ENCODE measurements at regions not wholly inside any gene's neighbourhood (a gene's known extent, or its start where the extent isn't known, plus 50 kb on each side); places are given as distances from the start of the nearest gene placed in this dataset.

- Mint-ChIP-seq H3K27ac (no peak overlapping the region), H3K4me3 (no peak overlapping the region)
Observed at GRCh38 chr15:88983861-88984429, 70.8 kb upstream of the MFGE8 start.

DNA sequence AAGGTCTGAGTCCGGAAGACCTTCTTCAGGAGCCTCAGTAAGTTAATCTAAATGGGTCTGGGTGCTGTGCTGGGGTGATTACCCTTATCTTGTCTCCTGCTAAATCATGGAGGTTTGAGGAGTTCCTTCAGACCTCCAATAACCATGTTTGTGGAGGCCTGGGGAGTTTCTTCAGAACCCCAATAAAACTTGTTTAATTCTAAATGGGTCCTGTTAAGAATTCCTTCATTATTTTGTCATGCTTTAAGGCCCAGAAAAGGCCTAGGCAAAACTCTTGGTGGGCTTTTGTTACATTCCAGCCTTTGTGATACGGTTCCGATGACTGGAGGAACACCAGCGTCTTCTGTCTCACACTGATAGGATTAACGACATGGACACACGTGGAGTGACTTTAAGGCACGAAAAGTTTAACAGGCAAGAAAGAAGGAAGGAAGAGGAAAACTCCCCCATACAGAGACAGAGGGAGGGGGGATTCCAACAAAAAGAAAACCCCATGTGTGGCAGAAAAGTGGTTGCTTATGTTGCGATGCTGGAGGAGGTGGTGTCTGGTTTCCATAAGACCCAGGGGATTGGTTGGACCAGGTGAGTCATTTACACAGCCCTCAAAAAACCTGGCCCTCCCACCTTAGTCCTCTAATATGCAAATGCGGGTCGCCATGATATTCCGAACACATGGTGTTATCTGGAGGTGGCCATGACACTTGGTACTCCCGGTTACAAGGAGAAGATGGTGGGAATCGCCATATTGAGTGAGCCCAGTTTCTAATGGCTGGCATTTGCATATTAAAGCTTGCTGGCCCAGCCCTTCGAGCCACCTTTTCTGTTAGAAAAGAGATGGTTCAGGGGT, 72.6 kb upstream of the MFGE8 start:
- Histone ChIP-seq H3K27ac (no peak overlapping the region), H3K9me3 (ENCODE audit: low read depth) (no peaks in the 10 kb centered on the region), H3K36me3 (no peaks in the 10 kb centered on the region), H4K20me1 (ENCODE audit: low read depth) (no peaks in the 10 kb centered on the region), H3K27me3 (no peaks in the 10 kb centered on the region), H3F3A (ENCODE audit: low read depth) (peaks cover 40% of the 10 kb centered on the region), H3K9ac (no peak overlapping the region), H2AFZ (replicated peaks) (peak overlapping the region; percentile 61), H3K4me1 (peaks cover 54% of the 10 kb centered on the region), H3K79me2 (ENCODE audit: low read depth) (no peaks in the 10 kb centered on the region), H3K4me2 (peak overlapping the region; percentile 39), H3K4me3 (no peak overlapping the region)
- H3K27ac Mint-ChIP-seq = no peak overlapping the region
- peaks cover 45% of the 10 kb centered on the region for H3K4me1 Mint-ChIP-seq
- TF ChIP-seq, protein P1, sequence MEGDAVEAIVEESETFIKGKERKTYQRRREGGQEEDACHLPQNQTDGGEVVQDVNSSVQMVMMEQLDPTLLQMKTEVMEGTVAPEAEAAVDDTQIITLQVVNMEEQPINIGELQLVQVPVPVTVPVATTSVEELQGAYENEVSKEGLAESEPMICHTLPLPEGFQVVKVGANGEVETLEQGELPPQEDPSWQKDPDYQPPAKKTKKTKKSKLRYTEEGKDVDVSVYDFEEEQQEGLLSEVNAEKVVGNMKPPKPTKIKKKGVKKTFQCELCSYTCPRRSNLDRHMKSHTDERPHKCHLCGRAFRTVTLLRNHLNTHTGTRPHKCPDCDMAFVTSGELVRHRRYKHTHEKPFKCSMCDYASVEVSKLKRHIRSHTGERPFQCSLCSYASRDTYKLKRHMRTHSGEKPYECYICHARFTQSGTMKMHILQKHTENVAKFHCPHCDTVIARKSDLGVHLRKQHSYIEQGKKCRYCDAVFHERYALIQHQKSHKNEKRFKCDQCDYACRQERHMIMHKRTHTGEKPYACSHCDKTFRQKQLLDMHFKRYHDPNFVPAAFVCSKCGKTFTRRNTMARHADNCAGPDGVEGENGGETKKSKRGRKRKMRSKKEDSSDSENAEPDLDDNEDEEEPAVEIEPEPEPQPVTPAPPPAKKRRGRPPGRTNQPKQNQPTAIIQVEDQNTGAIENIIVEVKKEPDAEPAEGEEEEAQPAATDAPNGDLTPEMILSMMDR (IDR thresholded peaks at IDR 0.05) = no peak
- TF ChIP-seq EZH2 (IDR thresholded peaks at IDR 0.05) (no peak), EZH2phosphoT487 (IDR thresholded peaks at IDR 0.05) (no peak)
- no peaks in the 10 kb centered on the region for H3K36me3 Mint-ChIP-seq
- no peak for DNase-seq (ENCODE audit: low spot score)
- peaks cover 3% of the 10 kb centered on the region for H3K27me3 Mint-ChIP-seq (ENCODE audit: insufficient read depth, low read depth)
- no peaks in the 10 kb centered on the region for H3K9me3 Mint-ChIP-seq
- H3K4me3 Mint-ChIP-seq = no peak overlapping the region

More at GRCh38 chr15:88983861-88984429, 70.8 kb upstream of the MFGE8 start:
- H3K9ac ChIP-seq = no peak overlapping the region
- H3K4me1 ChIP-seq = peaks cover 54% of the 10 kb centered on the region
- no peaks in the 10 kb centered on the region for H3K9me3 ChIP-seq (ENCODE audit: low read depth)
- peaks cover 5% of the 10 kb centered on the region for H3K27me3 Mint-ChIP-seq (ENCODE audit: insufficient read depth, low read depth)
- no peaks in the 10 kb centered on the region for H3K9me3 Mint-ChIP-seq
- TF ChIP-seq EZH2phosphoT487 (IDR thresholded peaks at IDR 0.05) (no peak), EZH2 (IDR thresholded peaks at IDR 0.05) (no peak)
- TF ChIP-seq, protein P1 (IDR thresholded peaks at IDR 0.05) = no peak
- H3K4me1 Mint-ChIP-seq = peaks cover 45% of the 10 kb centered on the region
- DNase-seq (ENCODE audit: low spot score) = no peak
- no peak overlapping the region for H2AFZ ChIP-seq (replicated peaks)
- peaks cover 40% of the 10 kb centered on the region for H3F3A ChIP-seq (ENCODE audit: low read depth)
- H3K4me3 ChIP-seq = no peak overlapping the region
- no peaks in the 10 kb centered on the region for H3K36me3 ChIP-seq
- no peak overlapping the region for H3K4me2 ChIP-seq
- H4K20me1 ChIP-seq (ENCODE audit: low read depth) = no peaks in the 10 kb centered on the region
- H3K79me2 ChIP-seq (ENCODE audit: low read depth) = no peaks in the 10 kb centered on the region
- no peaks in the 10 kb centered on the region for H3K36me3 Mint-ChIP-seq
- no peak overlapping the region for H3K27ac ChIP-seq
- H3K27me3 ChIP-seq = no peaks in the 10 kb centered on the region

GRCh38 chr15:88986949-88987590, 73.9 kb upstream of the MFGE8 start:
- Mint-ChIP-seq H3K27me3 (ENCODE audit: insufficient read depth, low read depth) (peaks cover 3% of the 10 kb centered on the region), H3K9me3 (no peaks in the 10 kb centered on the region), H3K4me3 (no peak overlapping the region), H3K27ac (no peak overlapping the region), H3K4me1 (peaks cover 38% of the 10 kb centered on the region), H3K36me3 (no peaks in the 10 kb centered on the region)
- Histone ChIP-seq H3K79me2 (ENCODE audit: low read depth) (no peaks in the 10 kb centered on the region), H3K4me1 (peaks cover 47% of the 10 kb centered on the region), H3K4me3 (no peak overlapping the region), H3K36me3 (no peaks in the 10 kb centered on the region), H3K4me2 (peak overlapping the region; percentile 39), H4K20me1 (ENCODE audit: low read depth) (no peaks in the 10 kb centered on the region), H3K27me3 (no peaks in the 10 kb centered on the region), H3K9me3 (ENCODE audit: low read depth) (no peaks in the 10 kb centered on the region), H3F3A (ENCODE audit: low read depth) (peaks cover 34% of the 10 kb centered on the region), H3K9ac (no peak overlapping the region), H2AFZ (replicated peaks) (peak overlapping the region; percentile 72), H3K27ac (no peak overlapping the region)
- no peak for TF ChIP-seq EZH2phosphoT487 (IDR thresholded peaks at IDR 0.05)
- TF ChIP-seq, protein P1 (IDR thresholded peaks at IDR 0.05) = peak; percentile 19
- TF ChIP-seq EZH2 (IDR thresholded peaks at IDR 0.05) = no peak
- DNase-seq (ENCODE audit: low spot score) = no peak
